Neural cell (in vitro differentiated cells): ENCODE measurements at regions not wholly inside any gene's neighbourhood (a gene's known extent, or its start where the extent isn't known, plus 50 kb on each side); places are given as distances from the start of the nearest gene placed in this dataset.

Experiments used
- EP300 ChIP-seq: fragments of 450-650 bp; conservative IDR thresholded peaks from 2 replicates; pipeline ENCODE4 v1.6.1; 2014; ENCODE audit warnings: antibody characterized with exemption, mild to moderate bottlenecking, moderate library complexity; ENCODE audit not compliant: poor library complexity, severe bottlenecking
- POLR2AphosphoS5 ChIP-seq: IDR thresholded peaks from 2 replicates; pipeline ENCODE4 v1.6.1; 2012
- RAD21 ChIP-seq: fragments of 450-650 bp; conservative IDR thresholded peaks from 2 replicates; pipeline ENCODE4 v1.6.1; 2014; ENCODE audit warnings: antibody characterized with exemption, mild to moderate bottlenecking, moderate library complexity
- TAF1 ChIP-seq: IDR thresholded peaks from 2 replicates; pipeline ENCODE4 v1.6.1; 2012; ENCODE audit warnings: low read depth
- TF ChIP-seq, protein P1 (sequence below): fragments of 450-650 bp; IDR thresholded peaks from 2 replicates; pipeline ENCODE4 v1.5.1; 2014; ENCODE audit warnings: antibody characterized with exemption, mild to moderate bottlenecking, moderate library complexity; ENCODE audit not compliant: poor library complexity, severe bottlenecking

DNA sequence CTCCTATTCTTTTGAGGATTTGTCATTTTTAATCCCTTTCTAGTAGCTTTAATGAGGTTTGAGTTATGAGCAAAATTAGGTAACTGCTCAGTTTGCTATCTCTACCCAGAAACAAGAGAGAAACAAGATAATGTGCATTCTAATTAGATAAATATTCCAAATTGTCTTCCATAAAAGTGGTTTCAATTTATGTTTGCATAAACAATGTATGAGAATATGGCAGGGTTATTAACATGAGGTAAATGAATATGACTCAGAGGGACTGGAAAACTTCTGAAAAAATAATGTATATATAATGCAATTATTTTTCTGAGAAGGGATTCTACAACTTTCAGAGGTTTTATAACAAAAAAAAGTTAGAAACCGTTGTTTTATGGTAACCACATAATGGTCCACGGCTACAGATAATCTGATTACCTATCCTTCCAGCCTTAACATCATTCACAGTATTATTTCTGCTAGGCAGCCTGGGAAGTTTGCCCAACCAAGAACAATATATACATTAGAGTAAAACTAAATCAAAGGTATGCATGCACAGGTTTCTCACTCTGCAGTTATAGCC lies 101.2 kb downstream of the CRPPA start:
- TF ChIP-seq, protein P1, sequence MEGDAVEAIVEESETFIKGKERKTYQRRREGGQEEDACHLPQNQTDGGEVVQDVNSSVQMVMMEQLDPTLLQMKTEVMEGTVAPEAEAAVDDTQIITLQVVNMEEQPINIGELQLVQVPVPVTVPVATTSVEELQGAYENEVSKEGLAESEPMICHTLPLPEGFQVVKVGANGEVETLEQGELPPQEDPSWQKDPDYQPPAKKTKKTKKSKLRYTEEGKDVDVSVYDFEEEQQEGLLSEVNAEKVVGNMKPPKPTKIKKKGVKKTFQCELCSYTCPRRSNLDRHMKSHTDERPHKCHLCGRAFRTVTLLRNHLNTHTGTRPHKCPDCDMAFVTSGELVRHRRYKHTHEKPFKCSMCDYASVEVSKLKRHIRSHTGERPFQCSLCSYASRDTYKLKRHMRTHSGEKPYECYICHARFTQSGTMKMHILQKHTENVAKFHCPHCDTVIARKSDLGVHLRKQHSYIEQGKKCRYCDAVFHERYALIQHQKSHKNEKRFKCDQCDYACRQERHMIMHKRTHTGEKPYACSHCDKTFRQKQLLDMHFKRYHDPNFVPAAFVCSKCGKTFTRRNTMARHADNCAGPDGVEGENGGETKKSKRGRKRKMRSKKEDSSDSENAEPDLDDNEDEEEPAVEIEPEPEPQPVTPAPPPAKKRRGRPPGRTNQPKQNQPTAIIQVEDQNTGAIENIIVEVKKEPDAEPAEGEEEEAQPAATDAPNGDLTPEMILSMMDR: no peak
- no peak for TF ChIP-seq TAF1
- TF ChIP-seq POLR2AphosphoS5: no peak
- TF ChIP-seq EP300: no peak
- no peak for TF ChIP-seq RAD21
